ENCODE measurements at regions not wholly inside any gene's neighbourhood (a gene's known extent, or its start where the extent isn't known, plus 50 kb on each side); places are given as distances from the start of the nearest gene placed in this dataset.
"Not testable (repeated sequence)": the region's sequence is repeated elsewhere in the genome, so short reads cannot be mapped to it uniquely, and the experiment has no call there.

GRCh38 chr11:97033178-97033577 lies 643.4 kb downstream of the JRKL start:
- DNase-seq = no peak

GRCh38 chr11:97048481-97048880 lies 658.7 kb downstream of the JRKL start:
- peak; percentile 69 for DNase-seq

GRCh38 chr11:97060184-97060583 lies 670.4 kb downstream of the JRKL start:
- DNase-seq = no peak

- DNase-seq = no peak
Measured at GRCh38 chr11:97069160-97069559, 679.3 kb downstream of the JRKL start.

GRCh38 chr11:97072420-97072819 lies 682.6 kb downstream of the JRKL start:
- no peak for DNase-seq

- not testable (repeated sequence) for DNase-seq
Measured at GRCh38 chr11:97076666-97077065, 686.9 kb downstream of the JRKL start.

- no peak for DNase-seq
Measured at GRCh38 chr11:97078443-97078842, 688.6 kb downstream of the JRKL start.

GRCh38 chr11:97079244-97079643 lies 689.4 kb downstream of the JRKL start:
- DNase-seq = peak; percentile 4

- DNase-seq = no peak
Measured at GRCh38 chr11:97087419-97087818, 697.6 kb downstream of the JRKL start.

- DNase-seq = peak; percentile 8
Measured at GRCh38 chr11:97092823-97093222, 703.0 kb downstream of the JRKL start.

- not testable (repeated sequence) for DNase-seq
Measured at GRCh38 chr11:97102180-97102579, 712.4 kb downstream of the JRKL start.

GRCh38 chr11:97107604-97108003 lies 717.8 kb downstream of the JRKL start:
- DNase-seq = peak; percentile 7

- peak; percentile 12 for DNase-seq
Measured at GRCh38 chr11:97109078-97109477, 719.3 kb downstream of the JRKL start.

- DNase-seq = no peak
Measured at GRCh38 chr11:97110376-97110775, 720.6 kb downstream of the JRKL start.

GRCh38 chr11:97111559-97111958 lies 721.7 kb downstream of the JRKL start:
- no peak for DNase-seq

GRCh38 chr11:97118614-97119200 lies 728.9 kb downstream of the JRKL start:
- DNase-seq = peak; percentile 7

- DNase-seq = no peak
Measured at GRCh38 chr11:97123237-97123636, 733.4 kb downstream of the JRKL start.

GRCh38 chr11:97136067-97136466 lies 746.3 kb downstream of the JRKL start:
- no peak for DNase-seq

- DNase-seq = peak; percentile 60
Measured at GRCh38 chr11:97140885-97141494, 751.2 kb downstream of the JRKL start.

- peak; percentile 60 for DNase-seq
Measured at GRCh38 chr11:97143463-97143862, 753.6 kb downstream of the JRKL start.

- no peak for DNase-seq
Measured at GRCh38 chr11:97149741-97150140, 759.9 kb downstream of the JRKL start.

GRCh38 chr11:97157221-97157740 lies 767.5 kb downstream of the JRKL start:
- no peak for DNase-seq

- DNase-seq = no peak
Measured at GRCh38 chr11:97158243-97158642, 768.4 kb downstream of the JRKL start.

GRCh38 chr11:97163631-97164191 lies 773.9 kb downstream of the JRKL start:
- no peak for DNase-seq

All from OCI-M1 (cell line).